Neural progenitor cell (in vitro differentiated cells): ENCODE measurements at regions not wholly inside any gene's neighbourhood (a gene's known extent, or its start where the extent isn't known, plus 50 kb on each side); places are given as distances from the start of the nearest gene placed in this dataset.

Source experiments
- EZH2 ChIP-seq: fragments of 200-600 bp; sonication (generic); IDR thresholded peaks from 2 replicates; pipeline ENCODE4 v1.6.1; 2017; ENCODE audit warnings: antibody characterized with exemption, mild to moderate bottlenecking, moderate library complexity
- EZH2phosphoT487 ChIP-seq: fragments of 200-600 bp; sonication (generic); IDR thresholded peaks from 2 replicates; pipeline ENCODE4 v1.6.1; 2017; ENCODE audit warnings: antibody characterized with exemption
- TF ChIP-seq, protein P1 (sequence below): fragments of 200-600 bp; sonication (generic); IDR thresholded peaks from 2 replicates; pipeline ENCODE4 v1.5.1; 2017; ENCODE audit warnings: antibody characterized with exemption, mild to moderate bottlenecking

DNA sequence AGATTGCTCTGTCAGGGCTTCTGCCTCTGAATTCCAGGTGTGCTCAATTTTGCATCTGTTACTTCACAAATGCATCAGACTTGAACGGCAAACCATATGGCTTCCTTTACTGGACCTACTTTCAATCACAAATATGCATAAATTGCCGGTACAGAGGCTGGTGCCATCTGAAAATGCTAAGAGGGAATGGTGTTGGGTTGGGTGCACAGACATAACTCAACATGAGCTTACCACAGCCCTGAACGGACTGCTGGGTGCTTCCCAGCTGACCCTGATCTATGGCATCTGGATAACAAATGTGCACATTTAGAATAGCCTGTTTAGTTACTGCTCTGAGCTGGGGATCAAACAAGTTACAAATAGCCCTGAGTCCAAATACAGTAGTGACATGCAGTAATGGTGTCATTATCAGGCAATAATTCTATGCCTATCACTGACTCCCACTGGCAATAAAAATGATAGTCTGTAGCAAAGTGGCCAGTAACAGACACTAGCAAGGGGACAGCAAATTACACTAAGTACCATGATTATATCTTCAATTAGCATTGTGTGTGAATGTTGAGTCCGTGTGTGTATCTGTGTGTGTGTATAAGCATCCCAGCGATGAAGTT, 927.3 kb downstream of the DIAPH3 start:
- TF ChIP-seq, protein P1, sequence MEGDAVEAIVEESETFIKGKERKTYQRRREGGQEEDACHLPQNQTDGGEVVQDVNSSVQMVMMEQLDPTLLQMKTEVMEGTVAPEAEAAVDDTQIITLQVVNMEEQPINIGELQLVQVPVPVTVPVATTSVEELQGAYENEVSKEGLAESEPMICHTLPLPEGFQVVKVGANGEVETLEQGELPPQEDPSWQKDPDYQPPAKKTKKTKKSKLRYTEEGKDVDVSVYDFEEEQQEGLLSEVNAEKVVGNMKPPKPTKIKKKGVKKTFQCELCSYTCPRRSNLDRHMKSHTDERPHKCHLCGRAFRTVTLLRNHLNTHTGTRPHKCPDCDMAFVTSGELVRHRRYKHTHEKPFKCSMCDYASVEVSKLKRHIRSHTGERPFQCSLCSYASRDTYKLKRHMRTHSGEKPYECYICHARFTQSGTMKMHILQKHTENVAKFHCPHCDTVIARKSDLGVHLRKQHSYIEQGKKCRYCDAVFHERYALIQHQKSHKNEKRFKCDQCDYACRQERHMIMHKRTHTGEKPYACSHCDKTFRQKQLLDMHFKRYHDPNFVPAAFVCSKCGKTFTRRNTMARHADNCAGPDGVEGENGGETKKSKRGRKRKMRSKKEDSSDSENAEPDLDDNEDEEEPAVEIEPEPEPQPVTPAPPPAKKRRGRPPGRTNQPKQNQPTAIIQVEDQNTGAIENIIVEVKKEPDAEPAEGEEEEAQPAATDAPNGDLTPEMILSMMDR, result no peak
- no peak for TF ChIP-seq EZH2
- no peak for TF ChIP-seq EZH2phosphoT487
